K562 (cell line): ENCODE measurements at regions not wholly inside any gene's neighbourhood (a gene's known extent, or its start where the extent isn't known, plus 50 kb on each side); places are given as distances from the start of the nearest gene placed in this dataset.

Source experiments
- HOXB6 ChIP-seq: fragments of 250-450 bp; sonication (Bioruptor Pico); IDR thresholded peaks from 2 replicates; pipeline ENCODE4 v1.5.1; 2022; ENCODE audit warnings: mild to moderate bottlenecking, borderline replicate concordance
- TF ChIP-seq, protein P1 (sequence below): fragments of 200-600 bp; sonication (generic); IDR thresholded peaks from one replicate; pipeline ENCODE4 v1.6.1; 2012; ENCODE audit warnings: mild to moderate bottlenecking, low read depth, low read length, inconsistent platforms

DNA sequence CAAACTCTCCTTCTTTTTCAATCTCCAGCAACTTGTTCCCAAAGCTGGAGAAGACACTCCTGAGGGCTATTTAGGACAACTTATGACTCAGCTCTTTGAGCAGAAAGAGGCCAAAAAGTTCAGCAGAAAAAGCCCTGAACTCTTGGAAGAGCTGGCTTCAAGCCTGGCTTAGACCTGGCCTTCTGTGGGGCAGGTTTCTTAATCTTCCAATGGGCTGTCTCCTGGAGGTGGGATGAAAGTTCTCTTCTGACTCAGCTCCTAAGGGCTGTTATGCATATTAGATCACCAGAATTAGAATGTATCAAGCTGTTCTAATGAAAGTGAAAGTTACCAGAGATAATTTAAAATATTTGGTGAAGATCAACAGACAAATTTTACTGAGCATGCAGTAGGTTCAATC is 129.4 kb downstream of the RAD51AP2 start (continued):
- TF ChIP-seq HOXB6 (CRISPR knock-in tag), result no peak
- TF ChIP-seq, protein P1, sequence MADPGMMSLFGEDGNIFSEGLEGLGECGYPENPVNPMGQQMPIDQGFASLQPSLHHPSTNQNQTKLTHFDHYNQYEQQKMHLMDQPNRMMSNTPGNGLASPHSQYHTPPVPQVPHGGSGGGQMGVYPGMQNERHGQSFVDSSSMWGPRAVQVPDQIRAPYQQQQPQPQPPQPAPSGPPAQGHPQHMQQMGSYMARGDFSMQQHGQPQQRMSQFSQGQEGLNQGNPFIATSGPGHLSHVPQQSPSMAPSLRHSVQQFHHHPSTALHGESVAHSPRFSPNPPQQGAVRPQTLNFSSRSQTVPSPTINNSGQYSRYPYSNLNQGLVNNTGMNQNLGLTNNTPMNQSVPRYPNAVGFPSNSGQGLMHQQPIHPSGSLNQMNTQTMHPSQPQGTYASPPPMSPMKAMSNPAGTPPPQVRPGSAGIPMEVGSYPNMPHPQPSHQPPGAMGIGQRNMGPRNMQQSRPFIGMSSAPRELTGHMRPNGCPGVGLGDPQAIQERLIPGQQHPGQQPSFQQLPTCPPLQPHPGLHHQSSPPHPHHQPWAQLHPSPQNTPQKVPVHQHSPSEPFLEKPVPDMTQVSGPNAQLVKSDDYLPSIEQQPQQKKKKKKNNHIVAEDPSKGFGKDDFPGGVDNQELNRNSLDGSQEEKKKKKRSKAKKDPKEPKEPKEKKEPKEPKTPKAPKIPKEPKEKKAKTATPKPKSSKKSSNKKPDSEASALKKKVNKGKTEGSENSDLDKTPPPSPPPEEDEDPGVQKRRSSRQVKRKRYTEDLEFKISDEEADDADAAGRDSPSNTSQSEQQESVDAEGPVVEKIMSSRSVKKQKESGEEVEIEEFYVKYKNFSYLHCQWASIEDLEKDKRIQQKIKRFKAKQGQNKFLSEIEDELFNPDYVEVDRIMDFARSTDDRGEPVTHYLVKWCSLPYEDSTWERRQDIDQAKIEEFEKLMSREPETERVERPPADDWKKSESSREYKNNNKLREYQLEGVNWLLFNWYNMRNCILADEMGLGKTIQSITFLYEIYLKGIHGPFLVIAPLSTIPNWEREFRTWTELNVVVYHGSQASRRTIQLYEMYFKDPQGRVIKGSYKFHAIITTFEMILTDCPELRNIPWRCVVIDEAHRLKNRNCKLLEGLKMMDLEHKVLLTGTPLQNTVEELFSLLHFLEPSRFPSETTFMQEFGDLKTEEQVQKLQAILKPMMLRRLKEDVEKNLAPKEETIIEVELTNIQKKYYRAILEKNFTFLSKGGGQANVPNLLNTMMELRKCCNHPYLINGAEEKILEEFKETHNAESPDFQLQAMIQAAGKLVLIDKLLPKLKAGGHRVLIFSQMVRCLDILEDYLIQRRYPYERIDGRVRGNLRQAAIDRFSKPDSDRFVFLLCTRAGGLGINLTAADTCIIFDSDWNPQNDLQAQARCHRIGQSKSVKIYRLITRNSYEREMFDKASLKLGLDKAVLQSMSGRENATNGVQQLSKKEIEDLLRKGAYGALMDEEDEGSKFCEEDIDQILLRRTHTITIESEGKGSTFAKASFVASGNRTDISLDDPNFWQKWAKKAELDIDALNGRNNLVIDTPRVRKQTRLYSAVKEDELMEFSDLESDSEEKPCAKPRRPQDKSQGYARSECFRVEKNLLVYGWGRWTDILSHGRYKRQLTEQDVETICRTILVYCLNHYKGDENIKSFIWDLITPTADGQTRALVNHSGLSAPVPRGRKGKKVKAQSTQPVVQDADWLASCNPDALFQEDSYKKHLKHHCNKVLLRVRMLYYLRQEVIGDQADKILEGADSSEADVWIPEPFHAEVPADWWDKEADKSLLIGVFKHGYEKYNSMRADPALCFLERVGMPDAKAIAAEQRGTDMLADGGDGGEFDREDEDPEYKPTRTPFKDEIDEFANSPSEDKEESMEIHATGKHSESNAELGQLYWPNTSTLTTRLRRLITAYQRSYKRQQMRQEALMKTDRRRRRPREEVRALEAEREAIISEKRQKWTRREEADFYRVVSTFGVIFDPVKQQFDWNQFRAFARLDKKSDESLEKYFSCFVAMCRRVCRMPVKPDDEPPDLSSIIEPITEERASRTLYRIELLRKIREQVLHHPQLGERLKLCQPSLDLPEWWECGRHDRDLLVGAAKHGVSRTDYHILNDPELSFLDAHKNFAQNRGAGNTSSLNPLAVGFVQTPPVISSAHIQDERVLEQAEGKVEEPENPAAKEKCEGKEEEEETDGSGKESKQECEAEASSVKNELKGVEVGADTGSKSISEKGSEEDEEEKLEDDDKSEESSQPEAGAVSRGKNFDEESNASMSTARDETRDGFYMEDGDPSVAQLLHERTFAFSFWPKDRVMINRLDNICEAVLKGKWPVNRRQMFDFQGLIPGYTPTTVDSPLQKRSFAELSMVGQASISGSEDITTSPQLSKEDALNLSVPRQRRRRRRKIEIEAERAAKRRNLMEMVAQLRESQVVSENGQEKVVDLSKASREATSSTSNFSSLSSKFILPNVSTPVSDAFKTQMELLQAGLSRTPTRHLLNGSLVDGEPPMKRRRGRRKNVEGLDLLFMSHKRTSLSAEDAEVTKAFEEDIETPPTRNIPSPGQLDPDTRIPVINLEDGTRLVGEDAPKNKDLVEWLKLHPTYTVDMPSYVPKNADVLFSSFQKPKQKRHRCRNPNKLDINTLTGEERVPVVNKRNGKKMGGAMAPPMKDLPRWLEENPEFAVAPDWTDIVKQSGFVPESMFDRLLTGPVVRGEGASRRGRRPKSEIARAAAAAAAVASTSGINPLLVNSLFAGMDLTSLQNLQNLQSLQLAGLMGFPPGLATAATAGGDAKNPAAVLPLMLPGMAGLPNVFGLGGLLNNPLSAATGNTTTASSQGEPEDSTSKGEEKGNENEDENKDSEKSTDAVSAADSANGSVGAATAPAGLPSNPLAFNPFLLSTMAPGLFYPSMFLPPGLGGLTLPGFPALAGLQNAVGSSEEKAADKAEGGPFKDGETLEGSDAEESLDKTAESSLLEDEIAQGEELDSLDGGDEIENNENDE, result no peak
- TF ChIP-seq, all 486 proteins: peak for 0
